ENCODE measurements at regions not wholly inside any gene's neighbourhood (a gene's known extent, or its start where the extent isn't known, plus 50 kb on each side); places are given as distances from the start of the nearest gene placed in this dataset.

DNA sequence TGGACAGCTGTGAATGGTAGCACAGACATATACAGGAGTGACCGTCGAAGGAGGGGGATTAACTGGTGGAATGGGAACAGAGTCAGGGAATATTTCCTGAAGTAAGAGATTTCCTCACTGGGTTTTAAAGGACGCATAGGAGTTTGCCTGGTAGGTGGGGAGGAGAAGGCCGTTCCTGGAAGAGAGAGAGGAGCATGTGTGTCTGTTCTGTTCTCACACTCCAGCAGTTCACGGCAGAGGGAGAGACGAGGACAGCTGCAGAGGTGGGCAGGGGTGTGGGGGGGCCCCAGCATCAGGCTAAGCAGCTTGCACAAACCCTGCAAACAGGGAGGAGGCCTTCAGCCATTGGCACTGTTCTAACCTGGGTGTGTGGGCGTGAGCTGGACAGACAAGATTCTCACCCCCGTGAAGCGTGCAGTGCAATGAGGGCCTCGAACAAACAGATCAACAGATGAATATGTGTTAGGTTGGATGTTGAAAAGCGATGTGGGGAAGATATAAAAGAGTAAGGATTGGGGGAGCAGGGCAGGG is 85.3 kb upstream of the GSE1 start:
- TF ChIP-seq CTCF (IDR thresholded peaks at IDR 0.05) = no peak
- TF ChIP-seq POLR2A (IDR thresholded peaks at IDR 0.05) = no peak

All from thyroid gland (tissue), 4 donors.